Left cardiac atrium (tissue), 4 donors: ENCODE measurements at regions not wholly inside any gene's neighbourhood (a gene's known extent, or its start where the extent isn't known, plus 50 kb on each side); places are given as distances from the start of the nearest gene placed in this dataset.

Source experiments
- ATAC-seq, 2 donors: fragments of 200-7000 bp; cut with Tn5 transposase; one replicate each; pipeline ENCODE4 v1.9.1; 2020; ENCODE audit warnings: mild to moderate bottlenecking in 2 of 2, moderate library complexity in 2 of 2
- DNase-seq: peaks from one replicate; pipeline ENCODE4 v3.0.0-alpha.2; 2020
- intact Hi-C, 2 donors: fragments of 100-400 bp; cut with DNase I; formaldehyde crosslinking; loops; one replicate each; pipeline versions ENCODE4 v1.14.1 to v1.15.1; 2022 to 2023
- donor health status: DM: no; HTN: yes; CAD: no.
- donor health status: DM: no; HTN: yes; CAD: no; lungs with severe emphysema.
- donor health status: DM: yes; HTN: yes; CAD: no.
- donor health status: Dilated cardiomyopathy.

DNA sequence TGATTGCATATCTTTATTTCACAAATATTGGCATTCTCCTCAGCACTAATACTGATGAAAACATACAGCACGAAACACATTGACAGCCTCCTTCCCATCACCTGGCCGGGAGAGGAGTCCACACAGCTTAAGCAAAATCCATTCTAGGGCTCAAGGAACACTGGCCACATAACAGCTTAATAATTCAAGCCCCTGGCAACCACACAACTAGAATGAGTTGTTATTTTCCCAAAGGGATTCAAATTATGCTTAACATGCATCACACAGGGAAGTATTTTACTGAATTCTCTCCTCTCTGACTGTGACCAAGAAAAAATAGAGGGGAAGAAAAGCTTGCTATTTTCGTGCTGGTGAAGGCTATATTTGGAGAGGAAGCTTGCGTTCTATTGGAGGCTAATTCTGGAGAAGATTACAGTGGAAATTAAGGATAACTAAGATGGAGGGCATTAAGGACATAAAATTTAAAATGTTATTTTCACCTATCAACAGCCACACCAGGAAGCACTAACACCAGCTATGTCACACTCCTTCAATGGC is 198.5 kb downstream of the ADGRG6 start:
- intact Hi-C loops: no loop called here
- no peak for ATAC-seq
- DNase-seq: no peak

DNA sequence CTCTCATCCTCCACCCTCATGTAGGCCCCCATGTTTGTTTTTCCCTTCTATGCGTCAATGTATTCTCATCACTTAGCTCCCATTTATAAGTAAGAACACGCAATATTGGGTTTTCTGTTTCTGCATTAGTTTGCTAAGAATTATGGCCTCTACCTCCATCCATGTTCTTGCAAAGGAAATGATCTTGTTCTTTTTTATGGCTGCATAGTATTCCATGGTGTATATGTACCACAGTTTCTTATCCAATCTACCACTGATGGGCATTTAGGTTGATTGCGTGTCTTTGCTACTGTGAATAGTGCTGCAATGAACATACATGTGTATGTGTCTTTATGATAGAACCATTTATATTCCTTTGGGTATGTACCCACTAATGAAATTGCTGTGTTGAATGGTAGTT is 200.0 kb downstream of the ADGRG6 start:
- no peak for DNase-seq
- intact Hi-C loops: no loop called here
- ATAC-seq: no peak

DNA sequence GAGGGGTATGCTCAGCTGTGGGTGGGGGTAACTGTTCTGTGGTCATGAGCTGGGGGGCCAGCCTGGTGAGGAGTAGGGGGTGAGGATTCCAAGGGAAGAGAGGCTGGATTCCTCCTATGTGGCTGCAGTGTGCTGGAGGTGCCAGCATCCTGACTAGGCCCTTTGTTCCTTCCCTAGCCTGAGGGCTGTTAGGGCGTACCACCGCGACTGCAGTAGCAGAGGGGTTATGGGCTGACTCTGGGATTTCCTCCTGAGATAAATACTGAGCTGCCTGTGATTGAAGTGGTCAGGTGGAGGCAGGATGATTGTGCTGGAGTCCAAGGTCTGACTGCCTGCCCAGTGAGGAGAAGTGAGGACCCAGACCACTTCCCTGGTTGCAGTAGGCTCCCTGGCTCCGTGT is 205.3 kb downstream of the ADGRG6 start:
- no peak for ATAC-seq

DNA sequence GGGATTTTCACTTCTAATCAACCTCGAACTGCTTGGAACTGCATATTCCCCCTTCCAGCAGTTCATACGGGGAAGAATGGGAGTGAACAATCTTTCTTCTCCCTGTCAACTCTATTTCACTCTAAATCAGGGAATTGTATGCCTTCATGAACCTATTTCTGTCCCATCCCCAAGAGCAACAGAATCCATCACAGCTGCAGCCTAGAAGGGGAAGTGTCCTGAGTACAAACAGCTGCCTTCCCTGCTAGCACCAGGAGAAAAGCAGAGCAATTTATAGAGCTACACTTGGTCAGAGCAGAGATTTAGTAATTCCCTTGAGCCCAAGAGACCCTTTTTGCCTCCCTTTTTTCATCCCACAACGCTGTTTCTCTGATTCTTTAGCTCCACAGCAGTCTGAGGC is 208.4 kb downstream of the ADGRG6 start:
- no peak for DNase-seq
- no peak for ATAC-seq
- intact Hi-C loops: no loop called here

More for the DNA sequence above, 205.3 kb downstream of the ADGRG6 start:
- no peak for DNase-seq
- intact Hi-C loops: no loop called here

DNA sequence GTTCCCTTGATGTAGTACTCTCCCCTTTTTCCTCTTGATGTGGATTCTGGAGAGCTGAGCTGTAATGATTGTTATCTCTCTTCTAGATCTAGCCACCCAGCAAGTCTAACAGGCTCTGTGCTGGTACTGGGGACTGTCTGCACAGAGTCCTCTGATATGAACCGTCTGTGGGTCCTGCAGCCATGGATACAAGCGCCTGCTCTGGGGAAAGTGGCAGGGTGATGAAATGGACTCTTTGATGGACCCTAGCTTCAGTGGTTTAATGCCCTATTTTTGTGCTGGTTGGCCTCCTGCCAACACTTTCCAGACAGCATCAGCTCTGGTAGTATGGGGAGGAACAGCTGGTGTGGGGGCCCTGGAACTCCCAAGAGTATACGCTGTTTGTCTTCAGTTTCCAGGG is 216.3 kb downstream of the ADGRG6 start:
- DNase-seq: no peak
- ATAC-seq: no peak
- intact Hi-C loops: no loop called here

DNA sequence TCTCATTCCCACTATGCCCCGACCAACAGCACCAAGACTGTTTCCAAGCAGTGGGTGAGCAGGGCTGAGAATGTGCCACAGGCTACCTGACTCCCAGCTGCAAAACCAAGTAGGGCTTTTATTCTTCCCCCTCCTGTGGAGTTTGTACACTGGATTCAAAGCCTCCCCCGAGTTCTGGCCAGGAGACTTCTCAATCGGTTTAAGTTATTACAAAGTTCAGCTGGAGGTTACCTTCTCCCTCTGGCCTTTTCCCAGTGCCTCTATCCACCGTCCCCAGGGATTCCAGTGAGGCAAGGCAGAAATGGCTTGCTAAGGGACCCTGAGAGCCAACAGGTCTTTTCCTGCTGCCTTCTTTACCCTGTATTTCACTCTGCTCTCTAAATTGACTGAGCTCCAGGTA is 217.0 kb downstream of the ADGRG6 start:
- no peak for ATAC-seq
- intact Hi-C loops: no loop called here
- DNase-seq: no peak

DNA sequence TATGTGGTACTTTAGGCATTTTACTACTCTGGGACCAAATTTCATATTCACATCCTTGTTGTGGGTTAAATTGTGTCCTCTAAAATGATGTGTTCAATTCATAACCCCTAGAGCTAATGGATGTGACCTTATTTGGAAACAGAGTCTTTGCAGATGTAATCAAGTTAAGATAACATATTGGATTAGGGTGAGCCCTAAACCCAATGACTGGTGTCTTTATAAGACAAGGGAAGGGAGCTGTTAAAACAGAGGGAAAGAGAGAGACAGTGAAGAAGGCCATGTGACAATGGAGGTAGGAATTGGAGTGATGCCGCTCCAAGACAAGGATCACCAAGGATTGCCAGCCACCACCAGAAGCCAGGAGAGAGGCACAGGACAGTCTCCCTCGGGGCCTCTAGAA is 220.0 kb downstream of the ADGRG6 start:
- intact Hi-C loops: no loop called here
- ATAC-seq (no peak), DNase-seq (no peak)

DNA sequence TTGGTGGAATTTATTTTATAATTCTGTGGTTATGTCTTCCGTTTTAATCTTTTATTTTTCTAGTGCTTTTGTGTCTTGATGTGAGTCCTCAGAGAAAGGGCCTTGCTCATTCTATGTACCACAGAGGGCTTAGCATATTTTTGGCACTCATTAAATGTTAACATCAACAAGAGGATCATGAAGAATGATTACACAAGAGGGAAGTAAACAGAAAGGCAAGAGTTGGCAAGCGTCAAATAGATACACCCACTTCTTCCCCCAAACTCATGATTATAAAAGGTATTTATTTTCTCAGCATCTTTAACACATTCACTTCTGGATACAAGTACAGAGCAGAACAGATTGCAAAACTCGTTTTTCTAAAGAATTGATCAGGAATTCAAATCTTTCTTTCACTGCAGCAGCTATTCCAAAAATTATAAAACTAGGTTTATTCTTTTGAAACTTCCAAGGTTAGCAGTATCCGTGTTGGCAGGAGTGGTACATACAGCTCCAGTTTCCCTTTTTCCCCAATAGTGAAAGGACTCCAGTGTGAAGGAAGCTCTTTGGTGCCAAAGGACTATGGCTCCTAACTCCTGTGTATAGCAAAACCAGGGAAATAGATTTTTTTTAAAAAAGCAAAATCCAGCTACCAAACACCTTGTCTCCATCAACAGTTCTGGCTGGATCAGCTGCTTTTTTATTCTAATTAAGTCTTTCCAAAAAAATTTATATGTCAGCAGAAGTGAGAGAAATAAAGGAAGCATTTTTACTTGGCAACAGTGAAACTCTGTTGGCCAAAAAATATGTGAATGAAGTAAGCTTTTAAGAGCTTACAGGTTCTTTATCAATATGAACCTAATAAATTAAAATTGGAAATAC is 221.9 kb downstream of the ADGRG6 start:
- ATAC-seq (no peak), DNase-seq (no peak)
- intact Hi-C loops: no loop called here

DNA sequence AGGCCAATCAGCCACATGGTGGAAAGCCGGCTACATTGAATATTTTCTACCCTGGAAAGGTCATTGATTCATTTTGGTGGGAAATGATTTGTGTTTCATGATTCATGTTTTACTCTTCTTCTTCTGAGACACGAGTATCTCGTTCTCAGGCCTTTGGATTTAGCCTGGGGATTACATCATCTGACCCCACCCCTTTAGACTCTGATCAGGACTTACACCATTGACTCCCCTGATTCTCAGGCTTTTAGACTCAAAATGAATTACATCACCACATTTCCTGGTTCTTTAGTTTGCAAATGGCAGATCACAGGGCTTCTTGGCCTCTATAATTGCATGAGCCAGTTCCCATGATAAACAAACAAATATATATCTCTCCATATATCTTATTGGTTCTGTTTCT is 228.8 kb downstream of the ADGRG6 start:
- intact Hi-C loops: no loop called here
- DNase-seq: no peak
- ATAC-seq: no peak

DNA sequence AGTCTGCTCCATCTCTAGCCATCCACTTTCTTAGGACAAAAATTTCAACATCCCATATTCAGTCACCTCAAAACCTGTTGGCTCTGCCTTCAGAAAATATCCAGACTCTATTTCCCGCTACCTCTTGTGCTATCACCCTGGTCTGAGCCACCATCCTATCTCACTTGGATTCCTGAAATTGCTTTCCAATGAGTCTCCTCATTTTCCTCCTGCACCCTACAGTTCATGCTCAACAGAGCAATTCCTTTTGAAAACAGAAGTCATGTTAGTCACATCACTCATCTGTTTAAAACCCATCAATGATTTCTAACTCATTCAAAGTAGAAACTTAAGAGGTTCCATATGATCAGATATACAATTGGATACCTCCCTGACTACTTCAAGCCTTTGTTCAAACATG is 229.9 kb downstream of the ADGRG6 start:
- intact Hi-C loops: no loop called here
- no peak for DNase-seq
- ATAC-seq: no peak

DNA sequence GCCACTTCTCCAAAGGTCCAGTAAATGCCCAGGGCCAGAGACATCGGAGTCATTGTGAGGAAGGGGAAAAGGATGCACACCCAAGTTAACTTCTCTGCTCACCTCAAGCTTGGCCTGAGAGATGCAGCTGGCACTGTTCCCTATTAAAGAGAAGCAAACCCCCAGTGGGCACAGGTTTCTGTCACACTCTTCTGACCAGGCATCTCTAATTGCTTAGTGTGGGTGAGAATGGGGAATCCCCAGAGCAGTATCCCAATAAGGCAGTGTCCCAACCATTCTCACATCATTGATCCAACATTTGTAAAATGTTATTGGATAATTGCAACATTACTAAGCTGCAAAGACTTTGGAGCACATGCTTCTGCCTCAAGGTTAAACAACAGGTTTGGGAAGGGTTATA is 232.3 kb downstream of the ADGRG6 start:
- intact Hi-C loops: no loop called here
- no peak for ATAC-seq
- no peak for DNase-seq

DNA sequence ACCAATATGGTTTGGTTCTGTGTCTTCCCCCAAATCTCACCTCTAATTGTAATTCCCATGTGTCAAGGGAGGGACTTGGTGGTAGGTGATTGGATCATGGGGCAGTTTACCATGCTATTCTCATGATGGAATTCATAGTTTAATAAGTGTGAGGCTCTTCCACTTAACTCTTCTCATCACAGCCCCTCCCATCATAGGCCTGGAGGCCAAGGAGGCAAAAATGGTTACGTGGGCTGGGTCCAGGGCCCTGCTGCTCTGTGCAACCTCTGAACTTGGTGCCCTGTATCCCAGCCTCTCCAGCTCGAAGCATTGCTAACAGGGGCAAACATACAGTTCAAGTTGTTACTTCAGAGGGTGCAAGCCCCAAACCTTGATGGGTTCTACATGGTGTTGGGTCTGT is 232.7 kb downstream of the ADGRG6 start:
- intact Hi-C loops: no loop called here
- ATAC-seq (no peak), DNase-seq (no peak)

DNA sequence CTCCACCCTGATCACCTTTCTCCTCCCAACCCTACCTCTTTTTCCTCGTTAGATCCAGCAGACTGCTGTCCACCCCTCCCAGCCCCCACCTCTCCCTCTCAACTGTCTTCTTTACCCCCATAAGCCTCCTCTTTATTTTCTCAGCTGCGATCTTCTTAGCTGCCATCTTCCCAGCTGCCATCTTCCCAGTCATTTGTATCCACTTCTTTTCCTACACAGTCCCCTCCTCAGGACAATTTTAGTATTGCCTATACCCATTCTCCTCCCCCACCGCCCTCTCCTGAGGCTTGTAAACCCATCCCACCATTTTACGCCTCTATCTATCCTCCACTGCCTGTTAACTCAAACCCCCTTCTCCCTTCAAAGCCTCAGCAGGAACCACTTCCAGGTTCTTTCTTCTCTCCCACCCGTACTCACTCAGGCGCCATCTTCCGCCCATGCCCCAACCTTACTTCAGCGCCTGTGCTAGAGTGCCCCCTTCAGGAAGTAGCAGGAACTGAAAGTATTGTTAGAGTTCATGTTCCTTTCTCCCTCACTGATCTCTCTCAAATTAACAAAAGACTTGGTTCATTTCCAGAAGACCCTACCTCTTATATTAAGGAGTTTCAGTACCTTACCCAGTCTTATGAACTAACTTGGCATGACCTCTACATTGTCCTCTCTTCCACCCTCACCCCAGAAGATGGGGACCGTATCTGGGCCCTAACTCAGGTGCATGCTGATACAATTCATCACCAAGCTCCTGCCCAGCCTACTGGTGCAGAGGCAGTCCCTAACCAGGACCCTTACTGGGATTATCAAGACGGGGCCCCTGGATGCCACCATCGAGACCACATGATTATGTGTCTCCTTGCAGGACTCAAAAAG is 236.0 kb downstream of the ADGRG6 start:
- intact Hi-C loops: no loop called here
- DNase-seq: no peak

DNA sequence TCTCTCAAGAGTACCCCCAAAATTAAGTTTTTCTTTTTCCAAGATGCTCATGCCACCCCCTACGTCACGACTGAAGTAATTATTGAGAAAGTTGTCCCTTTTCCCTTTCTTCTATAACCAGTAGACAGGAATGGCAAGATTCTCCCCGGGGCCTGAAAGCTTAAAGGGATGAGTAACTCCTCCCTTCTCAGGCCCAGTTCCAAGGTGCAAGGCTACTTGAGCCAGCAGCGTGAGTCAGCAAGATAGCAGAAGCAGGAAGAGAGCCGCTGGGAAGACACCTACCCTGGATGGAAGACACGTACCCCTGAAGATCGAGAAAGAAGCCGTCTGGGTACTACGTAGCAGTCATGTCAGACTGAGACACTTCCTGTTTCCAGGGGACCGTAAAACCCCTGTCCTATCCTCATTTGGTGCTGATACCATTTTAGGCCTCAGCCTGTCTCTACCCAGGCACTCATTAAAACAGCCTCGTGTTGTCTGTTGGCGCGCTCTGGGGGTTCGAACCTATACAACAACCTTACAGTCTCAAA is 241.0 kb downstream of the ADGRG6 start:
- peak; percentile 56 for DNase-seq
- peak in 1 of 2 donors; percentile 80 for ATAC-seq

More for the DNA sequence above, 236.0 kb downstream of the ADGRG6 start:
- no peak for ATAC-seq

DNA sequence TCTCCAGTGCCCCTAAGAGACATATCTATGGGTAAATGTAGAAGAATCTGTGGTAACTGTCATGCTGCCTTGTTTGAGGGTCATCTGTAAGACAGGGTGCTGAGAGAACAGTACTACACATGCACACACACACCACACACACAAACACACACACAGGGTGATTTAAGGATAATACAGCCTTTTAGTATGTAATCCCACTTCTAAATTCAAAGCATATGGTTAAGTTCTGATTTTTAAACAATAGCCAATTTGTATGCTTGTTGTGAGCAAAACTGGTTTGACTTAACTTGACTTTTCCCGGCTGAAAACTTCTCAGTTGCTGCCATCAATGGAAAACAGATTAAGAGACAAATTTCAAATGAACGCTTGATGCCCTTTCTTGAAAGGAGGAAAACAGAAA is 241.8 kb downstream of the ADGRG6 start:
- ATAC-seq: no peak
- intact Hi-C loops: no loop called here
- no peak for DNase-seq

More for the DNA sequence above, 241.0 kb downstream of the ADGRG6 start:
- intact Hi-C loops: no loop called here

DNA sequence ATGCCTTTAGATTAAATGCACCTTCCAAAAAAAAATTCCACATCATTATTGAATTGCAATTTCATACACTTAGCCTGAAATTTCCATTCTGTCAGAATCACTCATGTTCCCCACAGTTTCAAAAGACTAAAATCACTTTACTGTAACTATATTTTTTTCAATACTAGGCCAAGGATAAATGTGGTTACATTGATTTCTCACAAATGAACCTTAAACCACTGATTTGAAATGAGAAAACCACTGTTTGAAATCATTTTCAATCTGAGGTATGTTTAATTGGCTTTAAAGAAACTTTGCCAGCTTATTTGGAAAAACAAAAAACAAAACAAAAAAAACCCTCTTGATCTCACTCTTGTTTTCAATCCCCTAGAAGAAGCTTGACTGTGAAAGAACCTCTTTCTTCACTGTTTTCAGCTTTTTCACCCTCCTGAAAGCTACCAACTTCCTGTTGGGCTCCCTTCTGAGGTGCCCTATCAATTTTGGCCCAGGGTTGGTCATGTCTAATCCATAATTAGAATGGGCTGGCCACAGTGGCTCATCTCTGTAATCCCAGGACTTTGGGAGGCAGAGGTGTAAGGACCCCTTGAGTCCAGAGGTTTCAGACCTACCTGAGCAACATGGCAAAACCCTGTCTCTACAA is 242.5 kb downstream of the ADGRG6 start:
- no peak for DNase-seq
- no peak for ATAC-seq
- intact Hi-C loops: no loop called here

DNA sequence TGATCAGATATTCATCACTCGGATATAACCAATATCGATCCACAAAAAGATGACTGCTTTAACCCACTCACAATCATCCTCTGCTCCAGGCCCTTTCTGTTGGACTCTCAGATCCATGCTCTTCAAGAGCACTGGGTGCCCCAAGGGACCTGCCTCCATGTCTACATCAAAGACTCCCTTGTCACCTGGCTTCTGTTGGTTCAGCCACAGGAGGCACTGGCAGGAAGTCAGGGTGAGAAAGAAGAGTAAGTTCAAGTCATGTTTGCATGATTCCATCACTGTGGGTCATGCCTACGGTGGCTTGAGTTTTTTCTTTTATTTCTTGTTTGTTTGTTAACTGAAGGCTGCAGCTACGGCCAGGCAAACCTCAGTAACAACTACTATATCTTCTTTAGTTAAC is 243.3 kb downstream of the ADGRG6 start:
- ATAC-seq (no peak), DNase-seq (no peak)
- intact Hi-C loops: no loop called here

DNA sequence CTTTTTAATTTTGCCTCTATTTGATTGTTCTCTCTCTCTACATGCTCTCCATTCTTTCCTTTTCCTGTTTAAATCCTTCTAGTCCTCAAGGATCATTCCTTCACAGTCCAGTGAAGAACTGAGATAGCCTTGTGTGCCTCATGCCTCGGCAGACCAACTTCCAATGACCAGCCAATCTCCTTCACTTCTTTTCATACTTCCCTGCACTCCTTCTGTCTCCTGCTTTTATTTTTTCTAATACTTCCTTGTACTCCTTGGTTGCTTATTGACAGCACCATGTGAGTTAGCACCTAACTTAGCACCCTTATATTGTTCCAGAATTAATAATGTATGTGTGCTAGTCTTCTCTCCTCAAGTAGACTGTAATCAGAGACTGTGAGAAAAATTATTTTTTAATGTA is 246.8 kb downstream of the ADGRG6 start:
- intact Hi-C loops: no loop called here
- no peak for ATAC-seq
- DNase-seq: no peak

DNA sequence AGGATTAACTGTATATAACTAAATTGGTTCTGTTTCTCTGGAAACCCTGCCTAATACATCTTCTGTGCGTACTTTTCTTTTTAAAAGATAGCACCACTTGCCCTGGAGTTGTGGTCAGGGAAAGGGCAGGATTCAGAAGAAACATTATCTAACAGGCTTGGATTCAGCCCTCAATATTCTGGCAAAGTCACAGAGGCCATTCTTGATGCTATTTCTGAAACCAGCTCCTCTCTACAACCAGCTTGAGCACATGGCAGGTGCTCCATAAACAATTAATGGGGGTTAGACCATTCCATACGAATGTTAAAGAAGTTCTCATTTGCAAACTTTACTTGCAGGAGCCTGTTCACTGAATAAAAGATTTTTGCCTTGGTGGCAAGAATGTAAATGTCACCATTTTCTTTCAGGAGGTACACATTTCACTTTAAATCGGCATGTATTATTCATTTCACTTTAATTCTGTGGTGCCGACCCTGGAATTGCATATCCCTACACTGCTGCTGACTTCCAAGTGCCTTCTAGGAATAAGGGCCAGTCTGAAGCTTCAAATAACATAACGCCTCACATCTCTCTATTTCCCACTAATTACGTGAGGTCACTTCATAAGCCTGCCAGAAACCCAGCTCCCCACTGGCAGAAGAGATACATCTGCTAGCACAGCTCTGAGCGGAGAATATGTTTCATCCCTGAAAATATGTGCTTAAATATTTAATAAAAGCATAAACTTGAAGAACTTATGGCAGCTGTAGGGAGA is 248.7 kb downstream of the ADGRG6 start:
- intact Hi-C loops: no loop called here
- DNase-seq: no peak
- no peak for ATAC-seq
